GM18858 (cell line): ENCODE measurements at regions not wholly inside any gene's neighbourhood (a gene's known extent, or its start where the extent isn't known, plus 50 kb on each side); places are given as distances from the start of the nearest gene placed in this dataset.

Experiments
- ATAC-seq: cut with Tn5 transposase; IDR thresholded peaks from one replicate; pipeline ENCODE4 v1.9.1; 2021; ENCODE audit not compliant: unreplicated experiment

DNA sequence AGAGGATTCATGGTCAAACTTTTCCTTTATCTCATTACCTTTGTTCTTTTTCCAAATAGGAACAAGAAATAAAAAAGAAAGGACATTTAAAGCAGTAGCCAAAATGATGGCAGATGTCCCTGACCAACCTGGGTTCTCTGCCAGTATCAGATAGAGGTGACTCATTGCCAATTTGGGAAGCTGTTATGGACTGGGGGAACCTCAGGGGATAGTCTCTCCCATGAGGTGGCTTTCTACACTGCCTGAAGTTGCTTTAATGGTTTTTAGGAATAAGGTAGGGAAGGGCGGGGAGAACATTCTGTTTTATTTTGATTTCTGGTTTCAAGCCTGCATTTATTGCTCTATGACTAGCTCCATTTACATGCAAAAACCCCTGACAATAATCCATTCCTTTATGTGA lies 457.9 kb upstream of the TPK1 start:
- no peak for ATAC-seq

- no peak for ATAC-seq
These were observed 457.4 kb upstream of the TPK1 start for GRCh38 chr7:145293228-145293701.

GRCh38 chr7:145289384-145289783 lies 453.5 kb upstream of the TPK1 start:
- ATAC-seq: no peak

DNA sequence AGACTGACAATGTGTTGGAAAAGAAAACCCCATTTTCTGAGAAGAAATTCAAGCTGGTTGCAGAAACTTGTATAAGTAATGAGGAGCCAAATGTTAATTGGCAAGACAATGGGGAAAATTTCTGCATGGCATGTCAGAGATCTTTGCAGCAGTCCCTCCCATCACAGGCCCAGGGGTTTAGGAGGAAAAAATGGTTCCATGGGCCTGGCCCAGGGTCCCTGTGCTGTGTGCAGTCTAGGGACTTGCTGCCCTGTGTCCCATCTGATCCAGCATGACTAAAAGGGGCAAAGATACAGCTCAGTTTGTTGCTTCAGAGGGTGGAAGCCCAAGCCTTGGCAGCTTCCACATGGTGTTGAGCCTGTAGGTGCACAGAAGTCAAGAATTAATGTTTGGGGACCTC lies 440.3 kb upstream of the TPK1 start:
- no peak for ATAC-seq

DNA sequence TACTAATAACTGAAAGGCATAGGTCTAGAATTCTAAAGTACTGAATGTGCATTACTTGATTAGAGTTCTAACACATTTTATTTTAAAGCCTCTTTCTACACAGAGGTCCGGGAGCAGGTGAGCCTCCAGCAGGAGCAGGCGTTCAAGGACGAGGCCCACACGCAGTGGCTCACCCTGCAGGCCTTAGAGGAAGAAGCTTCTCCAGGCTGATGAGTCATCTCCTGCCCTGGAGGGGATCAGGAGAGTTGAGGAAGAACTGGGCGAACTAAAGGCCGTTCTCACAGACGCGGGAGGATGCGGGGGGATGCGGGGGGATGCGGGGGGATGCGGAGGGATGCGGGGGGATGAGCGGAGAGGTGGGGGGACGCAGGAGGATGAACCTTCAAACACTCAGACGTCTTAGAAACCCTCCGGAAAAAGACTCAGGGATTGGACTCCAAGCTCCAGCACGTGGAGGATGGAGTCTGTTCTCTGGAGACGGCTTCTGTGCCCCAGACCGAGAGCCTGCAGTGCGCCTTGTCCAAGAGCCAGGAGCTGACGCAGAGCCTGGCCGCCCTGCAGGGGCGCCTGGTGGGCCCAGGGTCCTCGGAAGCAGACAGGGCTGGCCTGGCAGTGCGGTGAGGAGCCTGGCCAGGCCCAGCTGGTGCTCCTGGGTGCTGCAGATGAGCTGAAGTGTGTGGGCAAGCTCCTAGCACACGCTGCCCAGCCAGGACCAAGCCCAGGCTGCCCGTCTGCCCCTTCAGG lies 433.7 kb upstream of the TPK1 start:
- no peak for ATAC-seq

DNA sequence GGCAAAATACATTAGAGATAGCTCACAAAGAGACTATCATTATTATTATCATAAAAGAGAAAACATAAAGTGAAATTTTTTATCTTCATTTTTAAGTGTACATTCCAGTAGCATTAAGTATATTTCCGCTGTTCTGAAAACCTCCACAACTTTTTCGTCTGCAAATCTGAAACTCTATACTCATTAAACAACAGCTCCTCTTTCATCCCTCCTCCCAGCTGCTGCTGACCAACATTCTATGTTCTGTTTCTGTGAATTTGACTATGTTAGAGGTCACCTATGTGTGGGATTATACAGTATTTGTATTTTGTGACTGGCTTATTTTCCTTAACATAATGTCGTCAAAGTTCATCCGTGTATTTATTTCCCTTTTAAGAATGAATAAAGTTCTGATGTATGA lies 429.3 kb upstream of the TPK1 start:
- no peak for ATAC-seq

GRCh38 chr7:145263886-145264285 lies 428.0 kb upstream of the TPK1 start:
- ATAC-seq: peak; percentile 83

DNA sequence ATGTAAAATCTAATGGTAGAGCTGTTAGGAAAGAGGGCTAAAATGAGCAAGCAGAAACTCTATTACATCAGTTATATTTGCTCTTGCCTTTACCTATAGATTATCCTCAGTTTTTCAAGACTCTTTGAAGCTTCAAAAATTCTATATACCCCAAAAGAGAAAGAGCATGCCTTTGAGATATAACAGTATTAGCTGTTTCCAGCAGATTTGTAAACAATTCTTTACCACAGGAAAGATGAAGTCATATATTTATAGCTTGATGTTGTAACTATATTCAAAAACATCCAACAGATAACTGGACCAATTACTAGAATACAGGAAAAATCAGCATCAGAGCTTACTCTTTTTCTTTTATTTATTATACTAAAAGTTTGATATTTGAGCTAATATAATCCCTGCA lies 416.2 kb upstream of the TPK1 start:
- no peak for ATAC-seq

GRCh38 chr7:145224775-145225174 lies 388.9 kb upstream of the TPK1 start:
- no peak for ATAC-seq

DNA sequence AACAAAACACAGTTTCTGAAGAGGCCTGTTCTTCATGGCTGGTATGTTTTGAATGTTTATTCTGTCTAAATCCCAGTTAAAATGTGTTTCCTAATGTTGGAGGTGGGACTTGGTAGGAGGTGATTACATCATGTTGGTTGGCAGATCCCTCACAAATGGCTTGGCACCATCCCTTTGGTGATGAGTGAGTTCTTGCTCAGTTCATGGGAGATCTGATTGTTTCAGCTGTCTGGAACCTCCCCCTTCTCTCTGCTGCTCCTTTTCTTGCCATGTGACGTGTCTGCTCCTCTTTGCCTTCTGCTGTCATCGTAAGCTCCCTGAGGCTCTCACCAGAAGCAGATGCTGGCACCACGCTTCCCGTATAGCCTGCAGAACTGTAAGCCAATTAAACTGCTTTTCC lies 383.6 kb upstream of the TPK1 start:
- no peak for ATAC-seq

DNA sequence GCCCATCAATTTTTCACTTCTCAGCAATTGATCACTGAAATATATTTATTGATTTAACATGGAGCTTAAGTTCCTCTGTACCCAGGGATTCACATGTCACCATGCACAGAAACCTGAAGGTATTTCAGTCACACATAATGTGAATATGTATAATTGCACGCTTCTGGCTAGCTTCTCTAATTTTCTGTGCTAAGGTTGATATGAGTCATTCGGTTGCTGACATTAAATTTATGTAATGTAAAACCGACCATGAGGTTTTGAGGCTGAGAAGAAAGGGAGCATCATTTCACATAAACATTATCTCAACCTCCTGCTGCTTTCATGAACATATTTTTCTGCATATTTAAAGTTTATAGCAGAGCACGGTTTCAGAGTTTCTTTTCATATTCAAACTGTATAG lies 381.0 kb upstream of the TPK1 start:
- ATAC-seq: no peak

GRCh38 chr7:145212050-145212449 lies 376.2 kb upstream of the TPK1 start:
- ATAC-seq: no peak

DNA sequence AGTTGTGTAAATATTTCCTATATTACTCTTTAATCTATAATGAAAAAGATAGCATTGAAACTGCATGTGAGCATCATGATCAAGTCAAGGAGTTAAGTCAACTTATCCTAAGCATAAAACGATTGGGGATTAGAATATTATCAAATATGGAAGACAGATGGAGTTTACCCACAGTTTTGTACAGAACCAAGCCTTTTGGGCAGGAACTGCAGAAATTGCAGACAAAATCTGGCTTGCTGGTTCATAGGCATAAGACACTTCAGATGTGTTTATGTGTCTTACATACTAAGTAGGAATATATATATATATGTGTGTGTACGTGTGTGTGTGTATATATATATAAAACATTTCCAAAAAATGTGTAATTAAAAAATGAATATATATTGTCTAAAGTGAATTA lies 375.4 kb upstream of the TPK1 start:
- no peak for ATAC-seq

GRCh38 chr7:145193951-145194350 lies 358.1 kb upstream of the TPK1 start:
- ATAC-seq: no peak

GRCh38 chr7:145184956-145185355 lies 349.1 kb upstream of the TPK1 start:
- ATAC-seq: no peak

- no peak for ATAC-seq
These were observed 347.2 kb upstream of the TPK1 start for GRCh38 chr7:145183069-145183468.

DNA sequence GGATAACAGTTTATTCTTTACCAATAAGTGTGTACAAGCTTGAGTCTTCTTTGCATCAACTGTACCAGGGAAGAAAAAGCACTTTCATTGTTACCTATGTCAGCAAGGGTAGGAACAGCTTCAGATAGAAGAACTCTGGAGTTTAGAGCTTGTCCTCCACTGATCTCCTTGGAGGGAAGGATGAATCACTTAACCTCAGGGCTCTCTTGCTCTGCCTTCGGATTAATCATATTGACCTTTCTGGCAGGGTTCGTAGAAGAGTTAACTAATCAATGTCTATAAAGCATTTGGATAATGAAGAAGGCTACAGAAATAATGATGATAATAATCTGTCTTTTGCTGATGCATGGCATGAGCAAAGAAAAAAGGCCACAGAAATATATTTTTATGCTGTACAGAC lies 339.5 kb upstream of the TPK1 start:
- no peak for ATAC-seq

DNA sequence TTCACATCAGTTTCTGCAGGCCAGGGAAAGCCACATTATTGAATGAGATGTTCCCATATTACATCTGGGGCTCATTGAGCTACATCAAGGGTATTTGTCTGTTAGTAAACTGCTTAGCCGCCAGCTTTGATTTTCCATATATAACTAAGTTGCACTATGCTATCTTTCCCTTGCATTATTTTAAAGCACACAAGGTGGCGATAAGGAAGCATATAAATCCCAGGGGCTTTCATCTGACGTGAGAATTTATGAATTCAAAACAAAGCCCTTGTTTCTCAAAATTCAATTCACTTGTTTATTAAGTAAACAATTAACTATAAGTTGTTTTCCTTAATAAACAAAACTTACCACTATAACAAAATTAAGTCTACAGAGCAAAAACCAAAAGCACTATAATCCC lies 334.1 kb upstream of the TPK1 start:
- no peak for ATAC-seq

DNA sequence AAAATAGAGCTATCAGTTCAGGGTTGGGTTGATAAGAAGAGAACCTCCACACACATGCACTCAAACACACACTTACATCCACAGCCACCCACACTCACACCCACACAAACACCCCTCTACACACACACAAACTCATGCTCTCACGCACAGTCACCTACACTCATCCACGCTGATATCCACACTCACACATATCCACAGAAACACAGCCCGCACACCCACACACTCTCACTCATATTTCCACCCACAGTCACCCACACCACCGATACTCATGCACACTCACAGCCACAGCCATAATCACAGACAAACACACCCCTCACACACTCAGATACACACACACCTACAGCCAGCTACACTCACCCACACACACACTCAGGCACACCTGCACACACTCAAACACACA lies 333.0 kb upstream of the TPK1 start:
- ATAC-seq: no peak

GRCh38 chr7:145168427-145168826 lies 332.6 kb upstream of the TPK1 start:
- ATAC-seq: no peak

- ATAC-seq: no peak
These were observed 321.0 kb upstream of the TPK1 start for GRCh38 chr7:145156834-145157233.

- no peak for ATAC-seq
These were observed 316.7 kb upstream of the TPK1 start for GRCh38 chr7:145152589-145152988.

DNA sequence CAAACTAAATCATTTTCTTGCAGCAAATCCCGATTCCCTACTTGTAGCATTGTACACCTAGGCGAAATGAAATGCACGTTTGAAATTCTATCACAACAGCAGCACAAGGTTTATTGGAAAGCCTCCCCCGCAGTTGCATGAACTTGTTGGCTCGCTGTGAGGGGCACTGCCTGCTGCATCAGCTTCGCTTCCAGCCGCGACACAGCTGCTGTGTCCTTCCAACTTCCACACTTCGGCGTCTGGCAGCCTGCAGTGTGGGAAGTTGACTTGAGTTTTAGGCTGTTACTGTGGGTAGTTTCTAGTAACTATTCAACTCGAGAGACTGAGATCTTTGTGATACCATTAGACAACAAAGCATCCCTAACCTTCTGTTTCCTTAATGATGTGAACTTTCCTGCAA lies 315.8 kb upstream of the TPK1 start:
- no peak for ATAC-seq
